Astrocyte (in vitro differentiated cells and primary cell): ENCODE measurements at regions not wholly inside any gene's neighbourhood (a gene's known extent, or its start where the extent isn't known, plus 50 kb on each side); places are given as distances from the start of the nearest gene placed in this dataset.
"Not testable (repeated sequence)": the region's sequence is repeated elsewhere in the genome, so short reads cannot be mapped to it uniquely, and the experiment has no call there.

Experiments used
- DNase-seq: peaks from one replicate; pipeline ENCODE4 v3.0.0-alpha.2; 2010; ENCODE audit warnings: low read depth
- FAIRE-seq: peaks from 2 replicates; lab custom pipeline; 2011; peaks lifted over from hg19 to GRCh38; lab: Jason Lieb, UNC
- H2AFZ ChIP-seq: 2 replicates; pipeline ENCODE4 v1.6.0; 2012; ENCODE audit warnings: low read depth, low read length, inconsistent platforms
- H3K27ac ChIP-seq: 2 replicates; pipeline ENCODE4 v1.5.1; 2011; ENCODE audit warnings: low read depth, low read length, inconsistent platforms
- H3K27me3 ChIP-seq: 2 replicates; pipeline ENCODE4 v1.6.0; 2011; ENCODE audit warnings: low read length, inconsistent platforms; ENCODE audit not compliant: insufficient read depth
- H3K36me3 ChIP-seq: 2 replicates; pipeline ENCODE4 v1.5.1; 2011; ENCODE audit warnings: low read length, inconsistent platforms; ENCODE audit not compliant: insufficient read depth
- H3K4me1 ChIP-seq: 2 replicates; pipeline ENCODE4 v1.5.1; 2011; ENCODE audit warnings: low read length, inconsistent platforms; ENCODE audit not compliant: insufficient read depth
- H3K4me2 ChIP-seq: 2 replicates; pipeline ENCODE4 v1.6.0; 2012; ENCODE audit warnings: low read length, inconsistent platforms
- H3K4me3 ChIP-seq: 2 replicates; pipeline ENCODE4 v1.5.1; 2011; ENCODE audit warnings: low read depth, mild to moderate bottlenecking, low read length, inconsistent platforms; ENCODE audit not compliant: insufficient read depth
- H3K79me2 ChIP-seq: 2 replicates; pipeline ENCODE4 v1.6.0; 2012; ENCODE audit warnings: mild to moderate bottlenecking, low read length, inconsistent platforms; ENCODE audit not compliant: insufficient read depth
- H3K9ac ChIP-seq: 2 replicates; pipeline ENCODE4 v1.6.0; 2012; ENCODE audit warnings: mild to moderate bottlenecking, low read length, inconsistent platforms
- H3K9me3 ChIP-seq: 2 replicates; pipeline ENCODE4 v1.5.1; 2012; ENCODE audit warnings: low read depth, mild to moderate bottlenecking, low read length, inconsistent platforms; ENCODE audit not compliant: insufficient read depth
- H4K20me1 ChIP-seq: 2 replicates; pipeline ENCODE4 v1.6.0; 2012; ENCODE audit warnings: low read length, inconsistent platforms; ENCODE audit not compliant: insufficient read depth
- H3K27ac Mint-ChIP-seq: one replicate; pipeline ENCODE4 v1.8.0; 2021; ENCODE audit warnings: mild to moderate bottlenecking, mixed read lengths; ENCODE audit not compliant: unreplicated experiment
- H3K27me3 Mint-ChIP-seq: one replicate; pipeline ENCODE4 v1.8.0; 2021; ENCODE audit warnings: low read depth, mixed read lengths; ENCODE audit not compliant: unreplicated experiment
- H3K36me3 Mint-ChIP-seq: one replicate; pipeline ENCODE4 v1.8.0; 2021; ENCODE audit warnings: low read depth, mixed read lengths; ENCODE audit not compliant: unreplicated experiment
- H3K4me1 Mint-ChIP-seq: one replicate; pipeline ENCODE4 v1.8.0; 2021; ENCODE audit warnings: low read depth, mixed read lengths; ENCODE audit not compliant: unreplicated experiment
- H3K4me3 Mint-ChIP-seq: one replicate; pipeline ENCODE4 v1.8.0; 2021; ENCODE audit warnings: mild to moderate bottlenecking, moderate library complexity, mixed read lengths; ENCODE audit not compliant: unreplicated experiment
- H3K9me3 Mint-ChIP-seq: one replicate; pipeline ENCODE4 v1.8.0; 2021; ENCODE audit warnings: mild to moderate bottlenecking, mixed read lengths; ENCODE audit not compliant: unreplicated experiment
- CTCF ChIP-seq: IDR thresholded peaks from 2 replicates; pipeline ENCODE4 v1.5.1; 2011; ENCODE audit warnings: low read depth, mild to moderate bottlenecking, inconsistent platforms, low read length, moderate library complexity; ENCODE audit not compliant: insufficient read depth
- EZH2 ChIP-seq: IDR thresholded peaks from 2 replicates; pipeline ENCODE4 v1.6.1; 2012; ENCODE audit warnings: mild to moderate bottlenecking, low read length, inconsistent platforms; ENCODE audit not compliant: insufficient read depth

GRCh38 chr6:76495909-76496308, 423.4 kb upstream of the IMPG1 start:
- peaks cover 2% of the 10 kb centered on the region for H3K9me3 ChIP-seq

GRCh38 chr6:76491376-76491775, 418.9 kb upstream of the IMPG1 start:
- not testable (repeated sequence) for H4K20me1 ChIP-seq, FAIRE-seq, H3K27me3 Mint-ChIP-seq, H3K9ac ChIP-seq, H3K9me3 ChIP-seq, H3K27ac Mint-ChIP-seq, H2AFZ ChIP-seq, H3K4me1 Mint-ChIP-seq, H3K27me3 ChIP-seq, H3K79me2 ChIP-seq, H3K36me3 Mint-ChIP-seq, H3K4me3 ChIP-seq, DNase-seq, H3K4me2 ChIP-seq, H3K27ac ChIP-seq, H3K4me1 ChIP-seq, H3K36me3 ChIP-seq, H3K4me3 Mint-ChIP-seq
- peaks cover 17% of the 10 kb centered on the region for H3K9me3 Mint-ChIP-seq

More at GRCh38 chr6:76495909-76496308, 423.4 kb upstream of the IMPG1 start:
- no peak overlapping the region for H3K27ac ChIP-seq
- FAIRE-seq (no peak), DNase-seq (no peak)
- no peaks in the 10 kb centered on the region for H3K4me1 ChIP-seq
- H3K9me3 Mint-ChIP-seq = peaks cover 11% of the 10 kb centered on the region
- no peak overlapping the region for H3K9ac ChIP-seq
- H3K36me3 ChIP-seq = no peaks in the 10 kb centered on the region
- TF ChIP-seq CTCF (no peak), EZH2 (no peak)
- no peak overlapping the region for H3K4me3 Mint-ChIP-seq
- H2AFZ ChIP-seq = no peak overlapping the region
- H3K27me3 Mint-ChIP-seq = no peaks in the 10 kb centered on the region
- H3K4me3 ChIP-seq = no peak overlapping the region
- H3K4me1 Mint-ChIP-seq = no peaks in the 10 kb centered on the region
- H4K20me1 ChIP-seq = no peaks in the 10 kb centered on the region
- no peaks in the 10 kb centered on the region for H3K27me3 ChIP-seq
- H3K36me3 Mint-ChIP-seq = no peaks in the 10 kb centered on the region
- no peak overlapping the region for H3K27ac Mint-ChIP-seq
- no peak overlapping the region for H3K4me2 ChIP-seq
- H3K79me2 ChIP-seq = no peaks in the 10 kb centered on the region

- Histone ChIP-seq H4K20me1 (no peaks in the 10 kb centered on the region), H3K9me3 (peaks cover 4% of the 10 kb centered on the region), H2AFZ (no peak overlapping the region)
Observed at GRCh38 chr6:76490456-76490855, 418.0 kb upstream of the IMPG1 start.

More at GRCh38 chr6:76490456-76490855, 418.0 kb upstream of the IMPG1 start:
- H3K36me3 Mint-ChIP-seq = no peaks in the 10 kb centered on the region
- H3K4me3 Mint-ChIP-seq = no peak overlapping the region
- H3K9me3 Mint-ChIP-seq = peaks cover 13% of the 10 kb centered on the region
- no peak for FAIRE-seq
- Histone ChIP-seq H3K9ac (no peak overlapping the region), H3K4me3 (no peak overlapping the region), H3K27me3 (no peaks in the 10 kb centered on the region), H3K79me2 (no peaks in the 10 kb centered on the region), H3K27ac (no peak overlapping the region), H3K4me1 (no peaks in the 10 kb centered on the region), H3K4me2 (no peak overlapping the region), H3K36me3 (no peaks in the 10 kb centered on the region)
- H3K4me1 Mint-ChIP-seq = peaks cover 6% of the 10 kb centered on the region
- no peak for DNase-seq
- H3K27ac Mint-ChIP-seq = no peak overlapping the region
- TF ChIP-seq EZH2 (no peak), CTCF (no peak)
- no peaks in the 10 kb centered on the region for H3K27me3 Mint-ChIP-seq
